ENCODE measurements at regions not wholly inside any gene's neighbourhood (a gene's known extent, or its start where the extent isn't known, plus 50 kb on each side); places are given as distances from the start of the nearest gene placed in this dataset.

DNA sequence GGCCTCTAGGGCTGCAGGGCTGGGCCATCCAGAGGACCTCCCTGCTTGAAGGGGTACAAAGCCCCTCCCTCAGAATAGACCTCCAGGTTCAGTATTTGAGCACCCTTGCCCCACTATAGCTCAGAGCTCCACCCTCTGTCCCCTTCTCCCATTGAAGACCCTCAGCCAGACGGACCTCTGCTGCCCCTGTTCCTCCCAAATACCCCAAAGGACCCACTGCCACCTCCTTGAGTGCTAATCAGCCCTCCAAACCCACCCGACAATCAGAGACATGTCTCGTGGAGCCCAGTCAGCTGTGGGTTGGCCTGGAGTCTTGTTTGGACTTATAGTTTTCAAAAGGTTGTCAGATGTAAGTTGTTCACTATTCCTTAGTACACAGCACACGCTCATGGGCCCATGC, 161.1 kb downstream of the UACA start:
- H4K91ac ChIP-seq (replicated peaks; ENCODE audit: insufficient read length, low read length), result no peak overlapping the region
- H3K79me1 ChIP-seq (ENCODE audit: low read depth, low read length), result no peaks in the 10 kb centered on the region
- TF ChIP-seq ZNF274 (IDR thresholded peaks at IDR 0.05; ENCODE audit: borderline replicate concordance, extremely low read depth, low read length), result no peak
- no peak for TF ChIP-seq EZH2 (IDR thresholded peaks at IDR 0.05; ENCODE audit: low read depth, low read length, severe bottlenecking)
- TF ChIP-seq BCL11A (IDR thresholded peaks at IDR 0.05; ENCODE audit: low read depth in 2 of 2, low read length in 2 of 2), result no peak
- TF ChIP-seq CBX8 (IDR thresholded peaks at IDR 0.05; ENCODE audit: borderline replicate concordance, low read depth, low read length), result no peak
- TF ChIP-seq KDM1A (IDR thresholded peaks at IDR 0.05; ENCODE audit: borderline replicate concordance, low read length), result no peak
- TF ChIP-seq EGR1 (IDR thresholded peaks at IDR 0.05; ENCODE audit: borderline replicate concordance, low read depth, low read length), result no peak
- no peak for TF ChIP-seq JUND (IDR thresholded peaks at IDR 0.05; ENCODE audit: low read length)
- TF ChIP-seq, protein P1, sequence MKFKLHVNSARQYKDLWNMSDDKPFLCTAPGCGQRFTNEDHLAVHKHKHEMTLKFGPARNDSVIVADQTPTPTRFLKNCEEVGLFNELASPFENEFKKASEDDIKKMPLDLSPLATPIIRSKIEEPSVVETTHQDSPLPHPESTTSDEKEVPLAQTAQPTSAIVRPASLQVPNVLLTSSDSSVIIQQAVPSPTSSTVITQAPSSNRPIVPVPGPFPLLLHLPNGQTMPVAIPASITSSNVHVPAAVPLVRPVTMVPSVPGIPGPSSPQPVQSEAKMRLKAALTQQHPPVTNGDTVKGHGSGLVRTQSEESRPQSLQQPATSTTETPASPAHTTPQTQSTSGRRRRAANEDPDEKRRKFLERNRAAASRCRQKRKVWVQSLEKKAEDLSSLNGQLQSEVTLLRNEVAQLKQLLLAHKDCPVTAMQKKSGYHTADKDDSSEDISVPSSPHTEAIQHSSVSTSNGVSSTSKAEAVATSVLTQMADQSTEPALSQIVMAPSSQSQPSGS (IDR thresholded peaks at IDR 0.05; ENCODE audit: low read length), result no peak
- TF ChIP-seq GTF2F1 (IDR thresholded peaks at IDR 0.05; ENCODE audit: borderline replicate concordance, low read depth, low read length), result no peak
- TF ChIP-seq TEAD4 (IDR thresholded peaks at IDR 0.05; ENCODE audit: low read depth, low read length), result no peak
- TF ChIP-seq, protein P2, sequence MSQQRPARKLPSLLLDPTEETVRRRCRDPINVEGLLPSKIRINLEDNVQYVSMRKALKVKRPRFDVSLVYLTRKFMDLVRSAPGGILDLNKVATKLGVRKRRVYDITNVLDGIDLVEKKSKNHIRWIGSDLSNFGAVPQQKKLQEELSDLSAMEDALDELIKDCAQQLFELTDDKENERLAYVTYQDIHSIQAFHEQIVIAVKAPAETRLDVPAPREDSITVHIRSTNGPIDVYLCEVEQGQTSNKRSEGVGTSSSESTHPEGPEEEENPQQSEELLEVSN (IDR thresholded peaks at IDR 0.05), result no peak
- TF ChIP-seq HDAC2 (IDR thresholded peaks at IDR 0.05; ENCODE audit: borderline replicate concordance in 1 of 2, low read depth in 2 of 2, low read length in 2 of 2), result no peak

More for the DNA sequence above, 161.1 kb downstream of the UACA start:
- Histone ChIP-seq H2BK12ac (ENCODE audit: low read depth, low read length) (no peak overlapping the region), H3K4me1 (replicated peaks in 1 of 4; ENCODE audit: control insufficient read depth in 3 of 4, insufficient read depth in 4 of 4, low read length in 3 of 4) (peaks cover 1 to 8% (median 4%) of the 10 kb centered on the region in 4 experiments; a peak in 5 of 7 replicates), H3K4me3 (ENCODE audit: extremely low read depth in 1 of 4, insufficient read depth in 2 of 4, low read depth in 3 of 4, low read length in 4 of 4) (no peak overlapping the region), H3K79me2 (ENCODE audit: control insufficient read depth in 1 of 2, insufficient read depth in 2 of 2, low read length in 2 of 2) (no peaks in the 10 kb centered on the region), H3K23me2 (ENCODE audit: low read depth, low read length) (no peaks in the 10 kb centered on the region), H4K5ac (ENCODE audit: insufficient read length, low read depth, low read length) (no peak overlapping the region), H3K14ac (ENCODE audit: insufficient read length) (no peak overlapping the region), H2BK15ac (ENCODE audit: low read length) (no peak overlapping the region), H3K27me3 (replicated peaks in 1 of 4; ENCODE audit: control insufficient read depth in 3 of 4, extremely low read depth in 1 of 4, insufficient read depth in 3 of 4, low read length in 3 of 4) (no peaks in the 10 kb centered on the region; a peak in 1 of 7 replicates), H4K8ac (ENCODE audit: extremely low read depth, insufficient read depth, low read length) (no peak overlapping the region), H3K4ac (replicated peaks; ENCODE audit: insufficient read length, low read depth, low read length) (no peak overlapping the region), H3K23ac (ENCODE audit: insufficient read length) (no peak overlapping the region), H3K9me3 (ENCODE audit: insufficient read depth in 2 of 2, low read depth in 1 of 2, low read length in 1 of 2) (peaks cover 0 to 3% of the 10 kb centered on the region in 2 experiments; a peak in 1 of 4 replicates), H2BK20ac (ENCODE audit: low read length) (no peak overlapping the region), H3K56ac (replicated peaks; ENCODE audit: insufficient read length, low read depth, low read length) (no peak overlapping the region), H3K4me2 (ENCODE audit: insufficient read depth in 1 of 2, low read depth in 2 of 2, low read length in 2 of 2) (no peak overlapping the region), H2AK5ac (ENCODE audit: low read depth, low read length) (no peak overlapping the region), H3K27ac (ENCODE audit: low read depth, low read length) (no peak overlapping the region), H2BK120ac (replicated peaks; ENCODE audit: low read depth, low read length) (no peak overlapping the region), H2BK5ac (ENCODE audit: low read depth, low read length) (no peak overlapping the region), H3K9ac (replicated peaks in 1 of 4; ENCODE audit: extremely low read depth in 1 of 4, low read depth in 3 of 4, low read length in 3 of 4) (no peak overlapping the region), H3K18ac (ENCODE audit: extremely low read depth, low read length) (no peak overlapping the region), H3K36me3 (ENCODE audit: control insufficient read depth in 2 of 4, insufficient read depth in 4 of 4, low read length in 3 of 4) (no peaks in the 10 kb centered on the region), H2AFZ (ENCODE audit: low read length) (no peak overlapping the region), H4K20me1 (replicated peaks in 1 of 2; ENCODE audit: control insufficient read depth in 1 of 2, insufficient read depth in 2 of 2, low read length in 2 of 2) (no peaks in the 10 kb centered on the region)
- WGBS, 2 experiments (ENCODE audit: extremely low coverage in 1 of 2, insufficient coverage in 1 of 2, insufficient read length in 1 of 2, insufficient replicate concordance in 2 of 2, low coverage in 1 of 2, low lambda C conversion rate in 2 of 2, missing lambda C conversion rate in 1 of 2), result 79% methylated on average over 4 of the region's 4 CpGs; no CpG with 5 or more reads in 1 of the 2 experiments
- DNase-seq (ENCODE audit: low read depth in 1 of 2, low spot score in 2 of 2), result peak in 1 of 2 experiments; percentile 32
- CTCF ChIA-PET (ENCODE audit: partially characterized antibody), result interaction anchor here (0.8 to 1.8 kb wide), 2 partner anchors 26 to 120 kb away, joined by 3 to 4 read pairs; no protein-coding TSS in a partner anchor
- no peak for FAIRE-seq
- POLR2A ChIA-PET (ENCODE audit: partially characterized antibody), result no interaction called here

Measured in H1 (cell line).